Omental fat pad (tissue), 3 donors: ENCODE measurements at regions not wholly inside any gene's neighbourhood (a gene's known extent, or its start where the extent isn't known, plus 50 kb on each side); places are given as distances from the start of the nearest gene placed in this dataset.

Experiments used
- ATAC-seq: fragments of 150-250 bp; one replicate; pipeline ENCODE4 v1.9.1; 2016; ENCODE audit warnings: mild to moderate bottlenecking, moderate library complexity; ENCODE audit not compliant: low FRiP score
- DNase-seq: peaks from one replicate; pipeline ENCODE4 v3.0.0-alpha.2; 2019; ENCODE audit warnings: low spot score
- CTCF ChIP-seq, 3 donors: fragments of 450-650 bp; IDR thresholded peaks; one replicate each; pipeline ENCODE4 v1.5.1; 2016 to 2017; ENCODE audit warnings: antibody characterized with exemption in 3 of 3, mild to moderate bottlenecking in 3 of 3, moderate library complexity in 2 of 3

DNA sequence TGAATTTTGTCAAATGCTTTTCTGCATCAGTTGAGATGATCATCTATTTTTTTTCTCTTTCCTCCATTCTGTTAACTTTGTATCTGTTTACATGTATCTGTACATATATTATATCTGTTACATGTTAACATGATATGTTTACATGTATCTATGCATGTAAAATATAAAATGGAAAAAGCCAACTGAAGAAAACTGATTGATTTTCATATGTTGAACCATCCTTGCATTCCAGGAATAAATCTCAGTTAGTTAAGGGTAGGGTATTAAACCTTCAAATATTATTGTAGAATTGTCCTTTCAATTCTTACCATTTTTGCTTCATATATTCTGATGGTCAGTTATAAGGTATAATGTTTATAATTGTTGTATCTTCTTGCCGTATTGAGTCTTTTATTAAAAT lies 336.1 kb downstream of the ZFHX3 start:
- no peak for TF ChIP-seq CTCF (IDR thresholded peaks at IDR 0.05)

GRCh38 chr16:72705801-72706200 lies 342.1 kb downstream of the ZFHX3 start:
- TF ChIP-seq CTCF (IDR thresholded peaks at IDR 0.05): no peak
- no peak for DNase-seq
- ATAC-seq: no peak

More for the DNA sequence above, 336.1 kb downstream of the ZFHX3 start:
- no peak for DNase-seq
- no peak for ATAC-seq

DNA sequence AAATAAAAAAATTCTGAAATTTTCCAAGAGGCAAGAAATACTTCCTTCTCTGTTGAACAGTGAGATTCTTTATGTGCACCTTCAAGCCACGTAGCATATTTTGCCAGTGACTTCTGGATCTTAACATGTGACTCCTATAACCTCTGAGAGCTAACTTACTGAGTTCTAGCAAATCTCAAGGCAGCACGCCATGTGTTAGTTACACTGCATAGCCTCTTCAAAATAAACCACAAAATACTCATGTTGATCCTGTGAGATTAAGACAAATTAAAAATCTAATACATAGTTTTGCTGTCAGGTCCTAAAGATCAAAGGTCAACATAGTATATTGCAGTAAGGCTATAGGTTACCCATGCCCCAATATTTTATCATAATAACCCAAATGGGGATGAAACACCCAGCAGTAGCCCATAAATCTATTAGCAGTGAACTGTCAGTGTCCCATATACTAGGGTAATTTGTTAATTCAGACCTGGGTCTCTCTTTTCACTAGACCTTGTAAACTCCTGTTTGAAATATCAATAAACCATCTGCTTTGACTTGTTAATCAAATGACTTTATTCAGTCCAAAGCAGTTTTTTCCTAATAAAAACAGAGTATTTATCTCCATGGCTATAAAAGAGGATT lies 343.1 kb downstream of the ZFHX3 start:
- no peak for TF ChIP-seq CTCF (IDR thresholded peaks at IDR 0.05)
- no peak for ATAC-seq
- no peak for DNase-seq

- no peak for DNase-seq
- ATAC-seq: no peak
- no peak for TF ChIP-seq CTCF (IDR thresholded peaks at IDR 0.05)
Measured at GRCh38 chr16:72689851-72690250, 358.1 kb downstream of the ZFHX3 start.

- TF ChIP-seq CTCF (IDR thresholded peaks at IDR 0.05): no peak
- ATAC-seq (no peak), DNase-seq (no peak)
Measured at GRCh38 chr16:72680732-72681131, 367.2 kb downstream of the ZFHX3 start.

DNA sequence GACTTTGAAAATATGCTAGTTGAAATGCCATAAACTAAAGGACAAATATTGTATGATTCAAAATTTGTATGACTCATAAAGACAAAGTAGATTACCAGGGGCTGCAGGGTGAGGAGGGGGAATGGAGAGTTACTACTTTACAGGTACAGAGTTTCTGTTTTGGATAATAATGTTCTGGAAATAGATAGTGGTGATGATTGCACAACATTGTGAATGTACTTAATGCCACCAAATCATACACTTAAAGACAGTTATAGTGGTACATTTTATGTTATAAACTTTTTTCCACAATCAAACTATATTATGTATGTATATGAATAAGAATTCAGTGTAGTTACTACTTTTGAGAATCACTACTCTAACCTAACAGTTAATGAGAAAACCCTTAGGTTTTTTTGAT lies 368.1 kb downstream of the ZFHX3 start:
- ATAC-seq (no peak), DNase-seq (no peak)
- no peak for TF ChIP-seq CTCF (IDR thresholded peaks at IDR 0.05)

- ATAC-seq (no peak), DNase-seq (no peak)
- no peak for TF ChIP-seq CTCF (IDR thresholded peaks at IDR 0.05)
Measured at GRCh38 chr16:72677662-72678447, 370.1 kb downstream of the ZFHX3 start.
